ENCODE measurements at regions not wholly inside any gene's neighbourhood (a gene's known extent, or its start where the extent isn't known, plus 50 kb on each side); places are given as distances from the start of the nearest gene placed in this dataset.

DNA sequence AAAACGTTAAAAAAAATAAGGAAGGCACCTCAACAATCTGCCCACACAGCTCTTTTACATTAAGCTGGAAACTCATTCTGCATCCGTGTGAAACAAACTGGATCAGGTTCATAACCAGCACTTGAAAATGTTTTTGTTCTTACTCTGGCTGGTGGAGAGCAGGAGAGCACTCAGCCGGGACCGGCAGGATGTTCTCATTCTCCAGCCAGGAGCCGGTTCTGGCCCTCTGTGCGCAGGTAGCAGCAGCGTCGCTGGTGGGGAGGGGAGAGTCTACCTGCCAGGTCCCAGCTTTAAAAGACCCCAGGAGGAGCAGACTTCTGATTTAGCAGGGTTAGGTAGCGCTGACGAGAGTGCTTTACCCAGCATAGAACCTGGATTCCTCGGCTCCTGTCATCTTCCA is 834.9 kb upstream of the SALL3 start:
- H3K9me3 ChIP-seq = peaks cover 0 to 7% (median 0%) of the 10 kb centered on the region in 8 donors
- H3K4me3 ChIP-seq = no peak overlapping the region
- no peak overlapping the region for H3K27ac ChIP-seq
- DNase-seq = no peak
- H3K27me3 ChIP-seq (replicated peaks in 1 of 7) = no peaks in the 10 kb centered on the region
- intact Hi-C loops (cut with DNase I; ENCODE audit: low total_unique reads) = no loop called here
- no peaks in the 10 kb centered on the region for H3K4me1 ChIP-seq
- H3K36me3 ChIP-seq = no peaks in the 10 kb centered on the region
- 62 to 85% (median 71%) methylated on average over 11 of the region's 11 CpGs for WGBS, 5 donors
- TF ChIP-seq POLR2A (IDR thresholded peaks at IDR 0.05) (no peak), POLR2AphosphoS5 (IDR thresholded peaks at IDR 0.05) (no peak)
- TF ChIP-seq, protein P1, sequence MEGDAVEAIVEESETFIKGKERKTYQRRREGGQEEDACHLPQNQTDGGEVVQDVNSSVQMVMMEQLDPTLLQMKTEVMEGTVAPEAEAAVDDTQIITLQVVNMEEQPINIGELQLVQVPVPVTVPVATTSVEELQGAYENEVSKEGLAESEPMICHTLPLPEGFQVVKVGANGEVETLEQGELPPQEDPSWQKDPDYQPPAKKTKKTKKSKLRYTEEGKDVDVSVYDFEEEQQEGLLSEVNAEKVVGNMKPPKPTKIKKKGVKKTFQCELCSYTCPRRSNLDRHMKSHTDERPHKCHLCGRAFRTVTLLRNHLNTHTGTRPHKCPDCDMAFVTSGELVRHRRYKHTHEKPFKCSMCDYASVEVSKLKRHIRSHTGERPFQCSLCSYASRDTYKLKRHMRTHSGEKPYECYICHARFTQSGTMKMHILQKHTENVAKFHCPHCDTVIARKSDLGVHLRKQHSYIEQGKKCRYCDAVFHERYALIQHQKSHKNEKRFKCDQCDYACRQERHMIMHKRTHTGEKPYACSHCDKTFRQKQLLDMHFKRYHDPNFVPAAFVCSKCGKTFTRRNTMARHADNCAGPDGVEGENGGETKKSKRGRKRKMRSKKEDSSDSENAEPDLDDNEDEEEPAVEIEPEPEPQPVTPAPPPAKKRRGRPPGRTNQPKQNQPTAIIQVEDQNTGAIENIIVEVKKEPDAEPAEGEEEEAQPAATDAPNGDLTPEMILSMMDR (IDR thresholded peaks at IDR 0.05 in 8 of 11, conservative IDR thresholded peaks at IDR 0.05 in 3 of 11) = no peak

DNA sequence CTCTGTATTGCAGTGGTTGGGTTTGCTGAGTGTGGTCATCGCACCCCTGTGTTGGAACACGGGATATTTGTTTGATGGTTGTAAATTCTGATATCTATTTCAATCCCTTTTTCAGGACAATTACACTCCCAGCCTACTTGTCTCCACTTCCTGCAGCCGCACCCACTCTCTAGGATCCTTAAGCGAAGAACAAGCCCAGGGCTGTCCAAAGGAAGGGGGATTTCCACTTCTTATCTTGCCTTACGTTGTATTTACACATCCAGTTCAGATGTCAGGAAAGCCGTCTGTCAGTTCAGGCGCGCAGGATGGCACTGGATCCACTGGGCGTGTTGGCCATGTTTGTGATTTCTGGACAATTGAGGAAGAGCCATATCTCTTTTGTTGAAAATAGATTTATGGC is 834.5 kb upstream of the SALL3 start:
- WGBS, 5 donors = 66 to 71% (median 71%) methylated on average over 9 of the region's 9 CpGs
- Histone ChIP-seq H3K27me3 (replicated peaks in 1 of 7) (no peaks in the 10 kb centered on the region), H3K4me3 (no peak overlapping the region), H3K4me1 (no peaks in the 10 kb centered on the region), H3K36me3 (no peaks in the 10 kb centered on the region), H3K27ac (no peak overlapping the region), H3K9me3 (peaks cover 0 to 8% (median 0%) of the 10 kb centered on the region in 8 donors)
- no peak for DNase-seq
- intact Hi-C loops (cut with DNase I; ENCODE audit: low total_unique reads) = no loop called here
- TF ChIP-seq, protein P1 (IDR thresholded peaks at IDR 0.05 in 8 of 11, conservative IDR thresholded peaks at IDR 0.05 in 3 of 11) = no peak
- TF ChIP-seq POLR2A (IDR thresholded peaks at IDR 0.05) = no peak
- no peak for TF ChIP-seq POLR2AphosphoS5 (IDR thresholded peaks at IDR 0.05)

DNA sequence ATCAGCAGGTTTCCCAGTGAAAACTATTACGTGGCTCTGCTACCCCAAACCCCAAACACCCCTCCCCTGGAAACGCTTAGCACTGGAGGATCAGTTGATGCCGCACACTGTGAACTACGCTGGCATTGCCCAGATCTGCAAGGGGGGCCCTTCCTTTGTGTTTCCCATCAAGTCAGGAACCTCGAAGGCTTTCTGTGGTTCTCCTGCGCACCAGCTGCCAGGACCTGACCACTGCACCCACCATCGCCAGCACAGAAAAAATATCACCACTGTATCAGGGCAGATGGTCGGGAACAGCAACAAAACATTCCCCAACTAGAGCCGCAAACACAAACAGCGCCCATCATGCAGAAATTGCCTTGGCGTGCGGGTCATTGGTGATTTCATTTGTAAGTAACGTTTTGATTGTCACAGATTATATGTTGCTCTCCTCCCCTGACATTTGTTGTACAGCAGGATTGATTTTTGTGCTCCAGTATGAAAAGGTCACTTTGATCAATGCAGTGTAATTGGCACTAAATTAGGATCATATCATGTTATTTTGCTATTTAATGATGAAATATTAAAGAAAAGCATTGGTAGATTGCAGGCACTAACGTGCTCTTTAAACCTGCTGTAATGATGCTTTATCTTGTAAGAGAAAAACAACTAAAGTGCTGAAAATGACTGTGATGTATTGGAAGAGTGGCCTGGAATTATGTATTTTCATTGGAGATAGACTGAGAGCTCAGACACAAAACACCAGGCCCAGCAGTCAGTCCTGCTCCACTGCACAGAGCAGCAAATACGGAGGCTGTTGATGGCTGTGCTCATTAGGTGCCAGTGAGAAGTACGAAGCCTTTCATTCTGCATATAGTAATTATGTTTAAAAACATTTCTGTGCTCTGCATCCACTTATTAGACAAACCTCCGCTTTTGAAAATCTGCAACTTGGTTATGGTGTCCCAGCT is 833.2 kb upstream of the SALL3 start:
- 84 to 89% (median 87%) methylated on average over 16 to 17 of the region's 17 CpGs for WGBS, 5 donors
- peaks cover 0 to 13% (median 0%) of the 10 kb centered on the region in 8 donors for H3K9me3 ChIP-seq
- intact Hi-C loops (cut with DNase I; ENCODE audit: low total_unique reads) = no loop called here
- no peak for DNase-seq
- no peak overlapping the region for H3K4me3 ChIP-seq
- TF ChIP-seq POLR2AphosphoS5 (IDR thresholded peaks at IDR 0.05) (no peak), POLR2A (IDR thresholded peaks at IDR 0.05) (no peak)
- TF ChIP-seq, protein P1 (IDR thresholded peaks at IDR 0.05 in 8 of 11, conservative IDR thresholded peaks at IDR 0.05 in 3 of 11) = no peak
- H3K36me3 ChIP-seq = no peaks in the 10 kb centered on the region
- H3K27ac ChIP-seq = no peak overlapping the region
- no peaks in the 10 kb centered on the region for H3K4me1 ChIP-seq
- no peaks in the 10 kb centered on the region for H3K27me3 ChIP-seq (replicated peaks in 1 of 7)

DNA sequence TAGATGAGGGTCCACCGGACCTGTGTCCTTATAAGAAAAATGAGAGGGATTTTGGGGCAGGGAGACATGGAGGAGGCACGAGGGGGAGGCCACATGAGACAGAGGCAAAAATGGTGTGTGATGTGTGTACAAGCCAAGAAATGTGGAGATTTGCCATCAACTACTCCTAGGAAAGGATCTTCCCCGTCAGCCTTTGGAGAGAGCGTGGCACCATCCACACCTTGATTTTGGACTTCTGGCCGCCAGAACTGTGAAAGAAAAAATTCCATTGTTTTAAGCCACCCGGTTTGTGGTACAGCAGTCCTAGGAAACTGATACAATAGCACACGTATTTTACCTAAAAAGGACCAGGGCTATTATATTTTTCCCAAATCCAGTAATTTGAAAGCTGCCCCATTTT is 829.0 kb upstream of the SALL3 start:
- Histone ChIP-seq H3K36me3 (no peaks in the 10 kb centered on the region), H3K4me3 (no peak overlapping the region), H3K9me3 (peaks cover 0 to 13% (median 0%) of the 10 kb centered on the region in 8 donors), H3K4me1 (no peaks in the 10 kb centered on the region), H3K27ac (no peak overlapping the region), H3K27me3 (replicated peaks in 1 of 7) (no peaks in the 10 kb centered on the region)
- no peak for DNase-seq
- intact Hi-C loops (cut with DNase I; ENCODE audit: low total_unique reads) = no loop called here
- TF ChIP-seq POLR2A (IDR thresholded peaks at IDR 0.05) = no peak
- TF ChIP-seq, protein P1 (IDR thresholded peaks at IDR 0.05 in 8 of 11, conservative IDR thresholded peaks at IDR 0.05 in 3 of 11) = no peak
- TF ChIP-seq POLR2AphosphoS5 (IDR thresholded peaks at IDR 0.05) = no peak
- WGBS, 5 donors = 83 to 91% (median 86%) methylated on average over 7 of the region's 7 CpGs

Data from spleen (tissue), 11 donors.